B cell (primary cell): ENCODE measurements at regions not wholly inside any gene's neighbourhood (a gene's known extent, or its start where the extent isn't known, plus 50 kb on each side); places are given as distances from the start of the nearest gene placed in this dataset.

ENCODE experiments used
- ATAC-seq: fragments of 200-7000 bp; cut with Tn5 transposase; one replicate; pipeline ENCODE4 v1.10.0; 2021; ENCODE audit warnings: low read depth, mild to moderate bottlenecking, moderate number of reproducible peaks, moderate library complexity
- CTCF ChIA-PET: fragments of 350-600 bp; sonication (Branson Sonifier 250); formaldehyde crosslinking; loops from one replicate; lab custom pipeline; 2021; ENCODE audit warnings: antibody characterized with exemption, inconsistent platforms; lab: Charles Lee
- POLR2A ChIA-PET: fragments of 350-600 bp; sonication (Branson Sonifier 250); formaldehyde crosslinking; loops from one replicate; lab custom pipeline; 2021; ENCODE audit warnings: antibody characterized with exemption; lab: Charles Lee
- DNase-seq: peaks from one replicate; pipeline ENCODE4 v3.0.0; 2013
- H2AFZ ChIP-seq: 2 replicates; pipeline ENCODE4 v1.6.1; 2012; ENCODE audit warnings: mild to moderate bottlenecking, low read depth, low read length; ENCODE audit not compliant: insufficient read depth, poor library complexity, severe bottlenecking
- H3K27ac ChIP-seq, 2 donors: 1 replicate in 1 of 2; 2 replicates in 1 of 2; pipeline ENCODE4 v1.5.1; 2012 to 2013; ENCODE audit warnings: low read length in 2 of 2, mild to moderate bottlenecking in 2 of 2, moderate library complexity in 1 of 2
- H3K27me3 ChIP-seq, 4 experiments: fragments of 200-600 bp in 1 of 4; sonication (generic) in 1 of 4; replicated peaks in 1 of 4; 1 replicate in 2 of 4; 2 replicates in 2 of 4; pipeline versions ENCODE4 v1.6.1 to v1.7.0; 2013 to 2016; ENCODE audit warnings: low read length in 3 of 4, mild to moderate bottlenecking in 2 of 4, mixed read lengths in 1 of 4, moderate library complexity in 1 of 4; ENCODE audit not compliant: insufficient read depth in 4 of 4, control insufficient read depth in 3 of 4; ENCODE audit errors: control extremely low read depth in 1 of 4
- H3K36me3 ChIP-seq, 2 experiments: replicated peaks in 1 of 2; 1 replicate in 1 of 2; 2 replicates in 1 of 2; pipeline versions ENCODE4 v1.6.1 to v1.7.1; 2013; ENCODE audit warnings: low read length in 1 of 2; ENCODE audit not compliant: insufficient read depth in 2 of 2, control insufficient read depth in 1 of 2; ENCODE audit errors: control extremely low read depth in 1 of 2, extremely low read depth in 1 of 2
- H3K4me1 ChIP-seq, 2 donors: fragments of 200-600 bp in 1 of 2; sonication (generic) in 1 of 2; 1 replicate in 1 of 2; 2 replicates in 1 of 2; pipeline versions ENCODE4 v1.5.1 to v1.6.1; 2013 to 2017; ENCODE audit warnings: low read length in 2 of 2; ENCODE audit not compliant: control insufficient read depth in 2 of 2, insufficient read depth in 2 of 2
- H3K4me2 ChIP-seq: replicated peaks from 2 replicates; pipeline ENCODE3; 2012; ENCODE audit warnings: mild to moderate bottlenecking, low read depth, low read length; ENCODE audit not compliant: poor library complexity, severe bottlenecking
- H3K4me3 ChIP-seq, 5 experiments: fragments of 200-600 bp in 1 of 5; sonication (generic) in 1 of 5; 1 replicate in 3 of 5; 2 replicates in 2 of 5; pipeline versions ENCODE4 v1.5.1 to v1.7.0; 2011 to 2016; ENCODE audit warnings: low read length in 4 of 5, mild to moderate bottlenecking in 4 of 5, low read depth in 2 of 5, control low read depth in 1 of 5, moderate library complexity in 1 of 5; ENCODE audit not compliant: insufficient read depth in 1 of 5; ENCODE audit errors: control extremely low read depth in 1 of 5, extremely low read depth in 1 of 5
- H3K79me2 ChIP-seq: fragments of 200-600 bp; sonication (generic); one replicate; pipeline ENCODE4 v1.6.0; 2016; ENCODE audit warnings: low read length; ENCODE audit not compliant: control insufficient read depth, insufficient read depth
- H3K9ac ChIP-seq: fragments of 200-600 bp; sonication (generic); 2 replicates; pipeline ENCODE4 v1.6.1; 2017; ENCODE audit warnings: mild to moderate bottlenecking, low read length, moderate library complexity
- H3K9me3 ChIP-seq, 3 donors: one replicate each; pipeline versions ENCODE4 v1.6.1 to v1.7.1; 2013; ENCODE audit warnings: low read length in 2 of 3; ENCODE audit not compliant: control insufficient read depth in 2 of 3, insufficient read depth in 1 of 3; ENCODE audit errors: control extremely low read depth in 1 of 3
- H4K20me1 ChIP-seq: 2 replicates; pipeline ENCODE4 v1.6.0; 2012; ENCODE audit warnings: mild to moderate bottlenecking, low read length; ENCODE audit not compliant: insufficient read depth, control insufficient read depth, poor library complexity, severe bottlenecking
- H3K27ac Mint-ChIP-seq: one replicate; pipeline ENCODE4 v1.8.0; 2021; ENCODE audit warnings: mixed read lengths
- H3K27me3 Mint-ChIP-seq: one replicate; pipeline ENCODE4 v1.8.0; 2021; ENCODE audit warnings: mixed read lengths
- H3K4me1 Mint-ChIP-seq: one replicate; pipeline ENCODE4 v1.8.0; 2021; ENCODE audit warnings: mixed read lengths
- H3K4me3 Mint-ChIP-seq: one replicate; pipeline ENCODE4 v1.8.0; 2021; ENCODE audit warnings: mixed read lengths
- H3K9me3 Mint-ChIP-seq: one replicate; pipeline ENCODE4 v1.8.0; 2022; ENCODE audit warnings: mixed read lengths; ENCODE audit not compliant: insufficient read depth
- EZH2 ChIP-seq: IDR thresholded peaks from 2 replicates; pipeline ENCODE4 v1.6.1; 2012; ENCODE audit warnings: borderline replicate concordance, low read depth, mild to moderate bottlenecking, moderate library complexity, low read length; ENCODE audit not compliant: insufficient read depth, poor library complexity, severe bottlenecking
- WGBS: methylation state at CpG from one replicate; pipeline ENCODE4 v1.1.5; 2013; ENCODE audit warnings: missing lambda C conversion rate; ENCODE audit not compliant: insufficient coverage; 5-methylcytosine and 5-hydroxymethylcytosine counted together
- intact Hi-C: fragments of 100-400 bp; cut with micrococcal nuclease; formaldehyde crosslinking; loops from one replicate; pipeline ENCODE4 v1.10.0; 2022
- TF ChIP-seq, protein P1 (sequence below): fragments of 200-600 bp; IDR thresholded peaks from one replicate; pipeline ENCODE4 v1.8.0; 2022; ENCODE audit warnings: antibody characterized with exemption, mild to moderate bottlenecking

GRCh38 chr6:48961781-48962415 is 501.2 kb downstream of the MMUT start:
- Histone ChIP-seq H2AFZ (no peak overlapping the region), H4K20me1 (no peaks in the 10 kb centered on the region), H3K9ac (no peak overlapping the region), H3K79me2 (no peaks in the 10 kb centered on the region), H3K4me3 (no peak overlapping the region), H3K36me3 (no peaks in the 10 kb centered on the region), H3K4me1 (no peaks in the 10 kb centered on the region), H3K27me3 (no peaks in the 10 kb centered on the region), H3K9me3 (no peaks in the 10 kb centered on the region), H3K27ac (no peak overlapping the region), H3K4me2 (no peak overlapping the region)
- H3K9me3 Mint-ChIP-seq, result no peaks in the 10 kb centered on the region
- TF ChIP-seq, protein P1, sequence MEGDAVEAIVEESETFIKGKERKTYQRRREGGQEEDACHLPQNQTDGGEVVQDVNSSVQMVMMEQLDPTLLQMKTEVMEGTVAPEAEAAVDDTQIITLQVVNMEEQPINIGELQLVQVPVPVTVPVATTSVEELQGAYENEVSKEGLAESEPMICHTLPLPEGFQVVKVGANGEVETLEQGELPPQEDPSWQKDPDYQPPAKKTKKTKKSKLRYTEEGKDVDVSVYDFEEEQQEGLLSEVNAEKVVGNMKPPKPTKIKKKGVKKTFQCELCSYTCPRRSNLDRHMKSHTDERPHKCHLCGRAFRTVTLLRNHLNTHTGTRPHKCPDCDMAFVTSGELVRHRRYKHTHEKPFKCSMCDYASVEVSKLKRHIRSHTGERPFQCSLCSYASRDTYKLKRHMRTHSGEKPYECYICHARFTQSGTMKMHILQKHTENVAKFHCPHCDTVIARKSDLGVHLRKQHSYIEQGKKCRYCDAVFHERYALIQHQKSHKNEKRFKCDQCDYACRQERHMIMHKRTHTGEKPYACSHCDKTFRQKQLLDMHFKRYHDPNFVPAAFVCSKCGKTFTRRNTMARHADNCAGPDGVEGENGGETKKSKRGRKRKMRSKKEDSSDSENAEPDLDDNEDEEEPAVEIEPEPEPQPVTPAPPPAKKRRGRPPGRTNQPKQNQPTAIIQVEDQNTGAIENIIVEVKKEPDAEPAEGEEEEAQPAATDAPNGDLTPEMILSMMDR, result no peak
- TF ChIP-seq EZH2, result no peak
- H3K27ac Mint-ChIP-seq, result no peak overlapping the region
- no CpG with 5 or more reads among the region's 4 CpGs for WGBS
- intact Hi-C loops, result no loop called here
- ATAC-seq (no peak), DNase-seq (no peak)
- no peak overlapping the region for H3K4me3 Mint-ChIP-seq
- no peaks in the 10 kb centered on the region for H3K27me3 Mint-ChIP-seq
- H3K4me1 Mint-ChIP-seq, result no peaks in the 10 kb centered on the region
- POLR2A ChIA-PET, result no interaction called here
- CTCF ChIA-PET, result no interaction called here

- TF ChIP-seq EZH2, result no peak
- TF ChIP-seq, protein P1, result no peak
- DNase-seq, result no peak
- CTCF ChIA-PET, result no interaction called here
- Histone ChIP-seq H3K4me2 (no peak overlapping the region), H3K27ac (no peak overlapping the region), H3K4me3 (no peak overlapping the region), H3K36me3 (no peaks in the 10 kb centered on the region), H3K4me1 (no peaks in the 10 kb centered on the region), H3K79me2 (no peaks in the 10 kb centered on the region), H3K27me3 (no peaks in the 10 kb centered on the region), H2AFZ (no peak overlapping the region), H4K20me1 (no peaks in the 10 kb centered on the region), H3K9ac (no peak overlapping the region), H3K9me3 (no peaks in the 10 kb centered on the region)
- Mint-ChIP-seq H3K4me1 (no peaks in the 10 kb centered on the region), H3K27ac (no peak overlapping the region), H3K4me3 (no peak overlapping the region), H3K9me3 (no peaks in the 10 kb centered on the region), H3K27me3 (no peaks in the 10 kb centered on the region)
- intact Hi-C loops, result no loop called here
- POLR2A ChIA-PET, result no interaction called here
- 73% methylated on average over 2 of the region's 6 CpGs for WGBS
- no peak for ATAC-seq
Observed at GRCh38 chr6:48959251-48960060, 503.6 kb downstream of the MMUT start.
